Fibroblast of skin of abdomen (primary cell): ENCODE measurements at regions not wholly inside any gene's neighbourhood (a gene's known extent, or its start where the extent isn't known, plus 50 kb on each side); places are given as distances from the start of the nearest gene placed in this dataset.

Source experiments
- DNase-seq: peaks from one replicate; pipeline ENCODE4 v3.0.0-alpha.2; 2013

DNA sequence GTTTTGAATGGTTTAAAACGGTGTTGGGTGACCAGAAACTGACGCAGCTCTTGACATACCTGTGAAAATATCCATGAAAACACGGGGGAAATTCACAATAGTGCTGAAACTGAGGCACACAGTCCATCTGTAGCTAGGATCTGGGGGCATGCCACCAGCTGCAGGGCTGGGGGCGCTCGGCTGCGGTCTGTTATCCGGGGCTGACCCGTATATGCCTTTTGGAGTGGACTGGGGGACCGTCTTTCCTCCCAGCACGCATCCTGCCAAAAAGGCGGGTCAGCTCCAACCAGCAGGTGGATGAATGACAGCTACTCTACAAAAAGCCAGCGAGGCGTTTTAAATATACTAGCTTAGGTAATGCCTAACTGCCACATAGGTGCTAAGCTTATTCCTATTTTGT, 729.8 kb downstream of the QKI start:
- no peak for DNase-seq

DNA sequence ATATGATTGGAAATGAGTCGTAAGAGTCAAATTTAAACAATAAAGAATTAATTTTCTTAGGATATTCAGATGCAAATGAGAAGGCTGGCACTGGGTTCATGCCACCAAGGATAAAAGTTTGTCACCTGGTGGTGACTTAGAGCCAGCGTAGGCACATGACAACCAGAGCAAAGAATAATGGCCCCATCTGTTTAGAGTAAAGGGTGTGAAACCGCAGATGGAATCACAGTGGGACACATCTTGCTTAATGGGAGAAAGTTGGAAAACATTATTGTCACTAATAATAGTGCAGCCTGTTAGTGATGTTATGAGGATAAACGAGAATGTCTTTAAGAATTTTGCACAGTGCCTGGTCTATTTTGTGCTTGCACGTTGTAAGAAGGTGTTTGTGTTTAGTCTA, 727.8 kb downstream of the QKI start:
- DNase-seq = no peak

DNA sequence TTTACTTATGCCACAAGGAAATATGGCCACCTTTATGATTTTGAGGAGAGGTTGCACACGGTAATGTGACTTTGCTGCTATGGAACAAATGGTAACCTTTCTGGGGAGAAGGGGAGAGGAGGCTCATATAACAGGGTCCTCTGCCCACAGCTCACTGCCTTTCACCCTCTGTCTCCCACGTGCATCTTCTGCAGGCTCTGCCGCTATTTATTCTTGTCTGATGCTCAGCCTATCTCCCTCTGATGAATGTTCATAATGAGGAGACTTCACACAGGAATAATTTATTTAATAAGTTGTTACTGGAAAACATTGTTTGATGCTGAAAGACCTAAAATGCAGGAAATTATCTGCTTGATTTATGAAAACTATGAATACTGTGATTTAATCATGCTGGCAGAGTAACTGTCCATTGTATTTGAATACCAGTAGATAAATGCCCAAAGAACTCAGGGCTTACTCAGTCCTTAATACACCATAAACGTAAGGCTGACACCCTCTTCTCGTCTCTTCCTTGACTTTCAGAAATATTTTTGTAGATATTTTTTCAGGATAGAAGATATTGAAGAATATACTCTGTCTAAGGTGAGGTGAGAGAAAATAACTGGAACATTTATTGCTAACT, 721.1 kb downstream of the QKI start:
- DNase-seq = no peak

GRCh38 chr6:164133095-164133494, 718.6 kb downstream of the QKI start:
- peak; percentile 10 for DNase-seq

- DNase-seq = no peak
Observed at GRCh38 chr6:164130585-164130984, 716.1 kb downstream of the QKI start.

GRCh38 chr6:164130151-164130550, 715.6 kb downstream of the QKI start:
- no peak for DNase-seq

GRCh38 chr6:164129218-164129617, 714.7 kb downstream of the QKI start:
- DNase-seq = no peak

DNA sequence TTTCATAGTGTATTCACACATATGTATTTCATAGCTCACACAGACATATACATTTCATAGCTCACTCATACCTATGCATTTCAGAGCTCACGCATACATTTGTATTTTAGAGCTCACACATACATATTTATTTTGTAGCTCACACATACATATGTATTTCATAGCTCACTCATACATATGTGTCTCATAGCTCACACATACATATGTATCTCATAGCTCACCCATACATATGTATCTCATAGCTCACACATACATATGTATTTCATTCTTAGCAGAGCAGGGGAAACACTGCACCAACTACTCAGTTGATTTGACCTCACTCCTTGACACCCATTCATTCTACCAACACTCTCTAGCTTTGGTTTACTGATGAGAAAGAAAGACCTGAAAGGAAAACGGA, 713.6 kb downstream of the QKI start:
- no peak for DNase-seq

DNA sequence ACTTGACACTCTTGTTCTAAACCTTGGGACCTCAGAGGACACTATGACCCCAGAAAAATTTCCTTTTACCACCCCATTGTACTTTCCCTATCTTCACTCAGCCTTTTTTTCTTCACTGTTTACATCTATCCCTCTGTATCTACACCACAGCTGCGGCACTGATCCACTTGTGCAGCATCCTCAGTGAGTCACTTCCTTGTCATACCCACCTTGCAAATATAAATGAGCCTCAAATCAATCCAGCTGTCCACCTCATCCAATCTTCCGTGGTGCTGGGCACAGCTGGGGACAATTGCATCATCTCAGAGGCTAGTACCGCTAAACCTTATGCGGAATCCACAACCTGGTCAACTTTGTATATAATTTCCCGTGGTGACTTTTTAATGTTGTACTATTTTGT, 710.5 kb downstream of the QKI start:
- no peak for DNase-seq

GRCh38 chr6:164124473-164124872, 710.0 kb downstream of the QKI start:
- no peak for DNase-seq

DNA sequence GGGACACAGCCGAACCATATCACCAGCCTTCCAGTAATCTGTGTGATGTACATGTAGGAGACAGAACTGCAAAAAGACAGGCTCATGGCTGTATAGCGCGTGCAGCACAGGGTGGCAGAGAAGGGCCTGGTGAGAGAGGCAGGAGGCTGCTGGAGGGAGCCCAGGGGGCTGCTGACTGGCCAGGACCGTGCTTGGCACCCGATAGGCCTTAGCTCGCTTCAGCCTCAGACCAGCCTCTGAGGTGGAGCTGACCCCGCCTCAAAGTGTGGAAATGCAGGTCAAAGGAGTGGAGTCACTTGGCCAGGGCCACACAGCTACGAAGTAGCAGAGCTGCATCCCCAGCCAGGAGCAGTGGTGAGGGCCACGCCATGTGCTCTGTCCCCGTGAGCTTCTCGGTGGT, 707.6 kb downstream of the QKI start:
- DNase-seq = no peak

DNA sequence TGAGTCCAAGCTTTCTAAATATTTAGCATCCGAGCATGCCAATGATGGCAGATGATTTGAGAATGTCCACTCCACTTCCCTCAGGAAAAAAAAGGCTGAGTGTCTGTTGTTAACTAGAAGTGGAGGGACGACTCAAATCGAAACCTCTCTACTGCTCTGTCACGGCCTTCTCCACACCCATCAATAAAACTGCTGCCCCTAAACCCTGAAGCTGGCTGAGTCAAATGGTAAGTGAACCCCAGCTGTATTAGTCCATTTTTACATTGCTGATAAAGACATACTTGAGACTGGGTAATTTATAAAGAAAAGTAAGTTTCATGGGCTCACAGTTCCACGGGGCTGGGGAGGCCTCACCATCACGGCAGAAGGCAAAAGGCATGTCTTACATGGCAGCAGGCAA, 707.0 kb downstream of the QKI start:
- no peak for DNase-seq

GRCh38 chr6:164114651-164115050, 700.1 kb downstream of the QKI start:
- DNase-seq = no peak

- DNase-seq = no peak
Observed at GRCh38 chr6:164114051-164114450, 699.5 kb downstream of the QKI start.

- no peak for DNase-seq
Observed at GRCh38 chr6:164113637-164114036, 699.1 kb downstream of the QKI start.

DNA sequence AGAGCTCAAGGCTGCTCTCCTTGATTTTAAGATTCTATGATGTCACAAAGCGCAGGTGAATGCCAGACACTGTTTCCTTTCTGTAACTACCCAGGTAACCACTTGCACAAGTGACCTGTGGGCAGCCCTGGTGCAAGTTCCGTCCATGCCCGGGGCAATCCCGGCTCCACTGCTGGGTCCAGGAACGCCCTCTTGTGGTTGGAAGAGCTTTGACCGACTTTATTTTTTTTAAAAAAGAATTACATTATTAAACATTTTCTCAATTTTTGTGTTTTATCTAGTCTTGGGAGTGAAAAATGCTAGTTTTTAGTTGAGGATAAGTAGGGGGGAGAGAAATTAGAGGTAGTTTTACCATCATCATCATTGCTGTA, 695.2 kb downstream of the QKI start:
- DNase-seq = no peak

DNA sequence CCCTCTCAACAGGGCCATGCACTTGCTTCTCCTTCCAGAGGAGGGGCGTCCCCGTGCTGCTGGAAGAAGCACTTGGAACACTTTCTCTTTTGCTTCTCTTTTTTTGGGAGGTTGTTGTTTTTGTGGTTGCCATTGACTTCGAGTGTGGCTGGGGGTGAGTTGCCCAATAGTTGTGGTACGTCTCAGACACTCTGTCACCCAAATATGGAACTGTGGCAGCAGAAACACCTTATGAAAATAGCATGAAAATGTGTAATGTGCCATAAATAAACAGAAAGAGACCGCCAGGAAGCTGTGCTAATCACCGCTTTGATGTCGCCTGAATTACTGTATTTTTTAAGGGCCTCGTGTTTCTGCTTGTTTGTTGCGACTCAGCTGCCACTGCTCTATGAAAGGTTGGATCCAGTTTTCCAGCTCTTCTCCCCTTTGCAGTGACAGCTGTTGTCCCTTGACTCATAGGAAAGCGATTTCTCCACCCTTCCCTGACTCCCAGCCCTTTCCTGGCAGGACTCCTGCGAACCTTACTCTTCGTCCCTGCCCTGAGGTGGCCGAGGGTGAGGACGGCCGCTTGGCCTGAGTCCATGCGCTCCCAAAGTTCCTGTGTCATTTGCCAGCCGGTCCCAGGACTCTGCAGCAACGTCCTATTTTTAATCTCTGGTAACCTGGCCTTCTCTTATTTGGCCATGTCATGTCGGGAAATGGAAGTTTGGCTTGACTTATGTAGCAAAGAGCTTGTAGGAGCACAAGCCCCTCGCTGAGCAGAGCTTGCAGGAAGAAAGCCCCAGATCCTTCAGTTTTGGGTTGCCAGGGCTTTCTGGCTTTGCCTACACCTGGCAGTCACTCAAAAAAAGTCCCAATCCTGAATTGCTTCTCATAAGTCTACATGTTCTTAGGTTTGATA, 694.6 kb downstream of the QKI start:
- peak; percentile 46 for DNase-seq

GRCh38 chr6:164108092-164108491, 693.6 kb downstream of the QKI start:
- DNase-seq = no peak

GRCh38 chr6:164107297-164107995, 692.9 kb downstream of the QKI start:
- peak; percentile 79 for DNase-seq

DNA sequence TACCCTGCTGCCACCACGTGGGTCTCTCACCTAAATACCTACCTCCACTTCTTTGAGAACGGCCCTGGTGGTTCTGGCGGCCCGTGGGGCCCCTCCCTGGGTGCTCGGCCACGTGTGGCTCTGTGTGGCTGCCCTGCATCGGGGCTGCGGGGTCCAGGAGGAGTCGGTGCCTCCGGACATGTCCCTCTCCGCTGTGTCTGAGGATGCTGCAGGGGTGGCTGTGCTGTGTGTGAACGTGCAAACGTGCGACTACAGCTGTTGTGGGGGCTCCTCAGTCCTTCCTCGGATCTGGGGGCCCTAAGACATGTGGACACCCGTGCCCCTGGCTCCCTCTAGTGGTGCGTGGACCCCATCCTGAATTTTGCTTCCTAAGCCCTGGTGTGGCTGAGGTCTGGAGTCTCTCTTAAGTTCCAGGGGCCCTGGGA, 691.8 kb downstream of the QKI start:
- peak; percentile 25 for DNase-seq

GRCh38 chr6:164105705-164106104, 691.2 kb downstream of the QKI start:
- DNase-seq = no peak

- DNase-seq = no peak
Observed at GRCh38 chr6:164104432-164104831, 689.9 kb downstream of the QKI start.

- DNase-seq = no peak
Observed at GRCh38 chr6:164102693-164103092, 688.2 kb downstream of the QKI start.

DNA sequence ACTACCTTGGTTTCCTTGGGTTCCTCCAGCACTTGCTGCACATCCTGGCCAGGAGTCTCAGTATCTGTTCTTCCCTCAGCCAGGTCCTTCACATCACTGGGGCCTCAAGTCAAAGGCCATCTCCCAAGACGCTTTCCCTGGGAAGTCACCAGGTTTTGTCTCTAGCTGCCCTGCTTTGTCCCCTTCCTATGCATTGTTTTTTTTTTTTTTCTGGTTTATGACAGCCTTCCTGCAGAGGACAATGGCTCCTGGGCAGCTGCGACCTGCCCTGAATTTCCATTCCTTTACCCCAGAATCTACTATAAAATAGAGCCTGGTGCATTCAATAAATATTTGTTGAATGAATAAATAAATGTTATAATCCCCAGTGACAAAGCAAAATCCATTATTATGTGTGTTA, 687.3 kb downstream of the QKI start:
- no peak for DNase-seq
